Tibial artery (tissue), 4 donors: ENCODE measurements at regions not wholly inside any gene's neighbourhood (a gene's known extent, or its start where the extent isn't known, plus 50 kb on each side); places are given as distances from the start of the nearest gene placed in this dataset.

Experiments used
- DNase-seq, 2 donors: peaks; one replicate each; pipeline ENCODE4 v3.0.0-alpha.2; 2019
- H3K27ac ChIP-seq, 2 donors: fragments of 200-600 bp; sonication (generic) in 1 of 2; 1 replicate in 1 of 2; 2 replicates in 1 of 2; pipeline ENCODE4 v1.5.1; 2018 to 2019; ENCODE audit warnings: mild to moderate bottlenecking in 1 of 2
- H3K27me3 ChIP-seq, 2 donors: fragments of 200-600 bp; sonication (generic) in 1 of 2; one replicate each; pipeline versions ENCODE4 v1.5.1 to v1.6.0; 2016 to 2019
- H3K36me3 ChIP-seq, 3 donors: fragments of 200-600 bp; sonication (generic) in 2 of 3; one replicate each; pipeline ENCODE4 v1.5.1; 2016 to 2019; ENCODE audit warnings: mild to moderate bottlenecking in 2 of 3
- H3K4me1 ChIP-seq, 4 donors: fragments of 200-600 bp; sonication (generic) in 2 of 4; 1 replicate in 3 of 4; 2 replicates in 1 of 4; pipeline ENCODE4 v1.5.1; 2016 to 2019
- H3K4me3 ChIP-seq, 2 donors: fragments of 200-600 bp; sonication (generic) in 1 of 2; 1 replicate in 1 of 2; 2 replicates in 1 of 2; pipeline ENCODE4 v1.5.1; 2018 to 2019; ENCODE audit warnings: mild to moderate bottlenecking in 2 of 2
- H3K9me3 ChIP-seq, 3 donors: fragments of 200-600 bp; sonication (generic) in 1 of 3; one replicate each; pipeline ENCODE4 v1.5.1; 2016 to 2019
- intact Hi-C: fragments of 100-400 bp; cut with DNase I; formaldehyde crosslinking; loops from one replicate; pipeline ENCODE4 v1.15.0; 2023; ENCODE audit warnings: low total_unique reads
- TF ChIP-seq, protein P1 (sequence below), 2 experiments: fragments of 200-600 bp in 1 of 2; fragments of 450-650 bp in 1 of 2; IDR thresholded peaks; one replicate each; pipeline ENCODE4 v1.5.1; 2017 to 2019; ENCODE audit warnings: antibody characterized with exemption in 2 of 2, mild to moderate bottlenecking in 1 of 2, moderate library complexity in 1 of 2

- H3K4me3 ChIP-seq, result no peak overlapping the region
- intact Hi-C loops, result no loop called here
- H3K4me1 ChIP-seq, result no peaks in the 10 kb centered on the region
- TF ChIP-seq, protein P1, sequence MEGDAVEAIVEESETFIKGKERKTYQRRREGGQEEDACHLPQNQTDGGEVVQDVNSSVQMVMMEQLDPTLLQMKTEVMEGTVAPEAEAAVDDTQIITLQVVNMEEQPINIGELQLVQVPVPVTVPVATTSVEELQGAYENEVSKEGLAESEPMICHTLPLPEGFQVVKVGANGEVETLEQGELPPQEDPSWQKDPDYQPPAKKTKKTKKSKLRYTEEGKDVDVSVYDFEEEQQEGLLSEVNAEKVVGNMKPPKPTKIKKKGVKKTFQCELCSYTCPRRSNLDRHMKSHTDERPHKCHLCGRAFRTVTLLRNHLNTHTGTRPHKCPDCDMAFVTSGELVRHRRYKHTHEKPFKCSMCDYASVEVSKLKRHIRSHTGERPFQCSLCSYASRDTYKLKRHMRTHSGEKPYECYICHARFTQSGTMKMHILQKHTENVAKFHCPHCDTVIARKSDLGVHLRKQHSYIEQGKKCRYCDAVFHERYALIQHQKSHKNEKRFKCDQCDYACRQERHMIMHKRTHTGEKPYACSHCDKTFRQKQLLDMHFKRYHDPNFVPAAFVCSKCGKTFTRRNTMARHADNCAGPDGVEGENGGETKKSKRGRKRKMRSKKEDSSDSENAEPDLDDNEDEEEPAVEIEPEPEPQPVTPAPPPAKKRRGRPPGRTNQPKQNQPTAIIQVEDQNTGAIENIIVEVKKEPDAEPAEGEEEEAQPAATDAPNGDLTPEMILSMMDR (IDR thresholded peaks at IDR 0.05), result no peak
- H3K9me3 ChIP-seq, result peaks cover 0 to under 1% (median 0%) of the 10 kb centered on the region in 3 donors
- H3K36me3 ChIP-seq, result no peaks in the 10 kb centered on the region
- H3K27ac ChIP-seq, result no peak overlapping the region
- DNase-seq, result no peak
- no peaks in the 10 kb centered on the region for H3K27me3 ChIP-seq
Observed at GRCh38 chrX:137387646-137388045, 178.3 kb upstream of the ZIC3 start.

DNA sequence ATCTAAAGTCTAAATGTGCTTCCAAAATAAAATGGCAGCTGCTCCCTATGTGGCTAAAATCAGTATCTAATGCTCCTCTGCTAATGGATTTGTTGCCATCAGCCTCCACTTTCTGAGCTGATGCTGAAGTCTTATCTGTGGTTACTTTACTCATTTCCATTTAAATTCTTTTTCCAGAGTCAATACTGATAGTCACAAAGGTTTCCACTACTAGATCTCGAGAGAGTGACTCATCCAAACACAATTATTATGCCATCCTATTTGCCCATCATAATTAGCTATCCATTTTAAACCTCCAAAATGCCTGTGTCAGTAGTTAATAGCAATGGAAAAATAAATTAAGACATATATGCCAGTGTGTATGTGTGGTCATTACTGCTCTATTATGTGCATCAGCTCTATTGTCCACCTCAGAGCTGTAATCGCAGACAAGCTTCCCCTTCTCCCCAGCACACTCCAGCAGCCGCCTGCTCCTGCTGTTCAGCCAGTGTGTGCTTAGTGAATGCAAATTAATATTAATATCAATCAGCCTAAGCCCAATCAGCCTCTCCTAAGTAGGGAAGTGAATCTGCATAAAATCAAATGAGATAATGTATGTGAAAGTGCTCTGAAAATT is 199.8 kb upstream of the ZIC3 start:
- H3K27ac ChIP-seq, result no peak overlapping the region
- no peak overlapping the region for H3K4me3 ChIP-seq
- H3K9me3 ChIP-seq, result no peaks in the 10 kb centered on the region
- no peaks in the 10 kb centered on the region for H3K4me1 ChIP-seq
- DNase-seq, result no peak
- TF ChIP-seq, protein P1 (IDR thresholded peaks at IDR 0.05), result no peak
- H3K27me3 ChIP-seq, result no peaks in the 10 kb centered on the region
- intact Hi-C loops, result no loop called here
- H3K36me3 ChIP-seq, result no peaks in the 10 kb centered on the region

- intact Hi-C loops, result no loop called here
- TF ChIP-seq, protein P1 (IDR thresholded peaks at IDR 0.05), result no peak
- H3K9me3 ChIP-seq, result no peaks in the 10 kb centered on the region
- no peaks in the 10 kb centered on the region for H3K27me3 ChIP-seq
- no peak overlapping the region for H3K27ac ChIP-seq
- H3K4me1 ChIP-seq, result no peaks in the 10 kb centered on the region
- H3K36me3 ChIP-seq, result no peaks in the 10 kb centered on the region
- no peak overlapping the region for H3K4me3 ChIP-seq
- DNase-seq, result no peak
Observed at GRCh38 chrX:137363559-137363958, 202.4 kb upstream of the ZIC3 start.

GRCh38 chrX:137362583-137362982 is 203.3 kb upstream of the ZIC3 start:
- TF ChIP-seq, protein P1 (IDR thresholded peaks at IDR 0.05), result no peak
- H3K9me3 ChIP-seq, result no peaks in the 10 kb centered on the region
- H3K27me3 ChIP-seq, result no peaks in the 10 kb centered on the region
- H3K4me1 ChIP-seq, result no peaks in the 10 kb centered on the region
- H3K4me3 ChIP-seq, result no peak overlapping the region
- no peak overlapping the region for H3K27ac ChIP-seq
- intact Hi-C loops, result no loop called here
- no peaks in the 10 kb centered on the region for H3K36me3 ChIP-seq
- no peak for DNase-seq

DNA sequence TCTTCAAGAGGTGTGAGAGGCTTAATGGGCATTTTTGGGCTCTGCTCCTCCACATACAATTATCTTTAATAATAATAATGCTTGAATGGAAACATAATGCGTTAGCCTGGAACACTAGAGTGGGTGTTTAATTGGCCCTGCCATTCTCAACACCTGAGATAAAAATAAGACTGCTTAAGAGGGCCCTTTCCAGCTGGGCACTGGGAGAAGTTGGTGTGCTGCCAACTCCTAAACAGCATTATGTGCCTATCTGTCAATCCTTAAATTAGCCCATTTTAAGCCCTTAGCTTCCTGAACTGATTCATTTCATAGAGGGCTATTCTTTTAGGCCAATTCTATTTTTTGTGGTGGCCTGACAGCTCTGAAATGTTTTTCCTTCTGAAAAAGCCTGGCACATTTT is 211.1 kb upstream of the ZIC3 start:
- intact Hi-C loops, result no loop called here

More for the DNA sequence above, 211.1 kb upstream of the ZIC3 start:
- Histone ChIP-seq H3K36me3 (no peaks in the 10 kb centered on the region), H3K9me3 (no peaks in the 10 kb centered on the region), H3K27me3 (no peaks in the 10 kb centered on the region), H3K27ac (no peak overlapping the region), H3K4me3 (no peak overlapping the region), H3K4me1 (no peaks in the 10 kb centered on the region)
- TF ChIP-seq, protein P1 (IDR thresholded peaks at IDR 0.05), result no peak
- no peak for DNase-seq
